GM19023 (cell line): ENCODE measurements at regions not wholly inside any gene's neighbourhood (a gene's known extent, or its start where the extent isn't known, plus 50 kb on each side); places are given as distances from the start of the nearest gene placed in this dataset.
"Not testable (repeated sequence)": the region's sequence is repeated elsewhere in the genome, so short reads cannot be mapped to it uniquely, and the experiment has no call there.

ENCODE experiments used
- ATAC-seq: cut with Tn5 transposase; IDR thresholded peaks from one replicate; pipeline ENCODE4 v1.9.1; 2021; ENCODE audit warnings: mild to moderate bottlenecking, moderate library complexity; ENCODE audit not compliant: unreplicated experiment

DNA sequence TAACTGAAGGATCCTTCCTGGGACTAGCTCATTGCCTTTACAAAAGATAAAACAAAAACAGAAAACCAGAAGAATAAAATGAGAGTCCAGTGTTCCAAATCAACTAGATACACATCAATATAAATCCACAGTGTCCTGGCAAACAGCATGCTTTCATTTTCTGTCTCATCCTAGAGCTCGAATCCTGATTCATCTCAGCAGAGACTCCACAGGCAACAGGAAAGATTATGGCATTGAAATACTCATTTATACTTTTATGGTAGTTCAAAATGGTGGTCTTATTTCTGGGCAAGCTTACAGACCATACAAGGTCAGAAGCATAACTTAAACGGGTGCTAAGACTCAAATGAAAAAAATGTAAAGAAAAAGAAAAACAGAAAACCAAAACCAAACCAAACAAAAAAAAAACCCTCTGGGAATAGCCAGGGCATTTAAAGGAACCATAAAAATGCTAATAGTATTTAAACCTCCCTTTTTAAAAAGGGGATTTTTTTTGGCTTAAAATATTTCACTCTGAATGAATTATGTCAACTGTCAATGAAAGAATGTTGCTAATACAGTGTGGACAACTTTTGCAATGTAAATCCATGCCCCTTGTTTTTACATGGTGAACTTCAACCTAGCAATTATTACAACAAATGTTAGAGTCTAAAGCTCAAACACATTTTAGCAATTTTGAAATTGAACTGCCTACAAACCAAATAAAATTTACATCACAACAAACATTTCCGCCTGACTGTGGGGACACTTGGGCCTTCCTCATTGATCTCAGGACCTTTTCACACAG is 57.9 kb downstream of the GPR101 start:
- no peak for ATAC-seq

GRCh38 chrX:136967966-136968365 is 65.8 kb downstream of the GPR101 start:
- no peak for ATAC-seq

DNA sequence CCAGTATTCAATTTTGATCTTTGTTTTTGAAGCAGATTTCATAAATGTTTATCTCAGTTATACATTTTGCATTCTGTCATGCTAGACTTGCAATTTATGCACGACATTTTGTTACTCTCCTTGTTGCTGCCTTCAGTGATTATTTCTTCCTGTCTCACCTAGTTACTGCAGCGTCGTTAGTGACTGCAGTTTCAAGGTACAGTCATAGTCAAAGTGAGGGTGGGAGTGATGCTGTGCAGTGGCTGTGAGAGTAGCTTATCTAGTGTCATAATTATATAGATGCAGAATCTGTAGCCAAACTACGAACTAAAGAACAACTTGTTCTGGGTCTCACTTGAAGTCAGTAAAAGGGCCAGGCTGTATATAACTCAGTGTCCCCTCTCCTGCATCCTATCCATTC is 69.8 kb downstream of the GPR101 start:
- no peak for ATAC-seq

GRCh38 chrX:136961594-136962135 is 72.1 kb downstream of the GPR101 start:
- ATAC-seq = no peak

- no peak for ATAC-seq
These were observed 74.4 kb upstream of the RBMX start for GRCh38 chrX:136954930-136955329.

DNA sequence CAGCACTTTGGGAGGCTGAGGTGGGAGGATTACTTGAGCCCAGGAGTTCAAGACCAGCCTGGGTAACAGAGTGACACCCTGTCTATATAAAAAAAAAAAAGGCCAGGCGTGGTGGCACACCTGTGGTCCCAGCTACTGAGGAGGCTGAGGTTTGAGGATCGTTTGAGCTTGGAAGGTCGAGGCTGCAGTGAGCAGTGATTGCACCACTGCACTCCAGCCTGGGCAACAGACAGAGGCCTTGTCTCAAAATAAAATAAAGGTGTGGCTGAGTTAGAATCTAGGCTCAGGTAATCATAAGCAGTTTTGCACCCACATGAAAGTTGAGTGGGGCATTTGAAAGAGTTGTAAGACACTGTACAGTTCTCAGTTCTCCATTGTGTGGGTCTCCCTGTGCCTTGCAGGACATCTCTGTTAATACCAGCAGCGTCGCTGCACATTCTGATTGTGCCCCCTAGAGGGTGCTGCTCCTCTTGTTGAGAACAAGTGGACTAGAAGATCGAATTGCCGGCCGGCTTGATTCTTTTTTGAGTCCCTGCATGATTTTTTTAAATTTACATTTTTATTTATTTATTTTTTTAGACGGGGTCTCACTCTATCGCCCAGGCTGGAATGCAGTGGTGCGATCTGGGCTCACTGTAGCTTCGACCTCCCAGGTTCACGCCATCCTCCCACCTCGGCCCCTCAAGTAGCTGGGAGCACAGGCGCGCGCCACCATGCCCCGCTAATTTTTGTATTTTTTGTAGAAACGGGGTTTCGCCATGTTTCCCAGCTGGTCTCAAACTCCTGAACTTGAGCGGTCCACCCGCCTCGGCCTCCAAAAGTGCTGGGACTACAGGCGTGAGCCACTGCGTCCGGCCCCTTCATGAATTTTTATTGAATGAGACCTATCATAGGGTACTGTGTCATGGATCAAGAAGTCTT is 73.6 kb upstream of the RBMX start:
- ATAC-seq = peak; percentile 96

DNA sequence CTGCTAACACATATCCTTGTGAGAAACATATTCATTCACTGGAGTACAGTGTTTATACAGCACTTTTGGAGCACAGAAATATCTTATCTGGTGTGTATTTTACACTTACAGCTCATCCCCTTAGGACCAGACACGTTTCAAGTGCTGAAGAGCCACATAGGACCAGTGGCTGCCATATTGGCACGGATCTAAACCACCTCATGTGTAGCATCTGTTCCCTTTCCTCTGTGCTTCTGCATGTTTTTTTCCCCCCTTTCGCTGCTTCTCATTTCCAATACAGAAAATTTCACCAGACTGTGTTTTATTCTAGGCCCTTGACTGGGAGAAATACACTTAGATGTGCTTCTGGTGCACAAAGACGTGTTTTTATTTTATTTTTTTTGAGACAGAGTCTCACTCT is 69.7 kb upstream of the RBMX start:
- no peak for ATAC-seq

DNA sequence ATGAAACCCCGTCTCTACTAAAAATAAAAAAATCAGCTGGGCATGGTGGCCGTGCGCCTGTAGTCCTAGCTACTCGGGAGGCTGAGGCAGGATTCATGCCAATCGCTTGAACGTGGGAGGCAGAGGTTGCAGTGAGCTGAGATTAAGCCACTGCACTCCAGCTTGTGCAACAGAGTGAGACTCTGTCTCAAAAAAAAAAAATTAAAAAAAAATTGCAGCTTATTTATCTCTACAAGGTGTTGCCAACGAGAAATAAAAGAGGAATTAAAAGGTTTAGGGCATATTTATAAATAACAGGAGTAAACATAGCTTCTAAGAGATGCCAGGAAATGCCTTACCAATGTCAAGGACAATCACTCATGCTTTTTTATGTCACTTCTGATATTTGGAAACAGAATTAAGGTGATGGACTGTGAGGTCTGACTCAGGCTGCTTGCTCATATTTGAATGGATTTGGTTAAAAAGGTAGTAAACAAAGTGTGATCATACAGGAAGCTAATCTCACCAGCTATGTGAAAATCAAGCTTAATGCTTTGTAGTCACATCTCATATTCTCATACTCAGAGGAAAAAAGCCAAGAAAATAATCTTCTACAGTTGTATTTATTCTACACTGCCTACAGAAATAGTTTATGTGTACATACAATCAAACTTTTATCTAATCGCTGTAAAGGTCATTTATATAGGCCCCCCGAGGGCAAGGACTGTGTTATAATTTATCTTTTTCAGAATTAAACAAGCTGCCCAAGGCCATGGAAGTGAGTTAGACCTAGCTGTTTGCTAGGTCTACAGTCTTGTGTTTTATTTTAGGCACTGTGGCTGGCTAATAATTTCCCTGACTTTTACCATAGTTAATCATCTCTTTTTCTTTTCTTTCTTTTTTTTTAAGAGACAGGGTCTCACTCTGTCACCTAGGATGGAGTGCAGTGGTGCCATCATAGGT is 61.1 kb upstream of the RBMX start:
- no peak for ATAC-seq

- ATAC-seq = no peak
These were observed 55.6 kb upstream of the RBMX start for GRCh38 chrX:136936183-136936549.

DNA sequence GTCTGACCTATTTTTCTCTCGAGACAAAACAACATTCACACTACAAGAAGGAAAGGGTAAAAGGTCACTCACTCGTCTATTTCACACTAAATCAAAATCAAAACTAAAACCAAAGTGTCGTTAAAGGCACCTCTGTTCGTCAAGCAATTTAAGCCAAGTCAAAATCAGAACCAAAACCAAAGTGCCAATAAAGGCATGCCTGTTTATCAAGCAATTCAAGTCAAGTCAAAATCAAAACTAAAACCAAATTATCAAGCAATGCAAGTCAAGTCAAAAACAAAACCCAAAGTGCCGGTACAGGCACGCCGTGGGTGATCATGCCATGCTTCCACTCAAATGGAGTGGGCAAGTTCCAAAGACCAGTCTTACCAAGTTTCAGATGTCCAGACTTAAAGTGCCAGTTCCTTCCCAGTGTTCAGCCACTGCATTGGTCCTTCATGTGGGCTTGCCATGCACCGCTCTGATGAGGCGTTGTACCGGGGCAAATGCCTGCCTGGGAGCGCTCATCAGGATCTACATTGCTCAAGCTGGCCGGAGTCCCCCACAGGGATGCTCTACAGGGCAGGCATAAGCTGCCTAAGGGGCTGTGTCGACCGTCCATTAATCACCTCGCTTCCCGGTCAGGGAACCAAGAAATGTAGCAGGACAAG is 55.1 kb upstream of the RBMX start:
- ATAC-seq = not testable (repeated sequence)

- not testable (repeated sequence) for ATAC-seq
These were observed 54.1 kb upstream of the RBMX start for GRCh38 chrX:136934652-136935051.

GRCh38 chrX:136933611-136934145 is 53.2 kb upstream of the RBMX start:
- no peak for ATAC-seq

DNA sequence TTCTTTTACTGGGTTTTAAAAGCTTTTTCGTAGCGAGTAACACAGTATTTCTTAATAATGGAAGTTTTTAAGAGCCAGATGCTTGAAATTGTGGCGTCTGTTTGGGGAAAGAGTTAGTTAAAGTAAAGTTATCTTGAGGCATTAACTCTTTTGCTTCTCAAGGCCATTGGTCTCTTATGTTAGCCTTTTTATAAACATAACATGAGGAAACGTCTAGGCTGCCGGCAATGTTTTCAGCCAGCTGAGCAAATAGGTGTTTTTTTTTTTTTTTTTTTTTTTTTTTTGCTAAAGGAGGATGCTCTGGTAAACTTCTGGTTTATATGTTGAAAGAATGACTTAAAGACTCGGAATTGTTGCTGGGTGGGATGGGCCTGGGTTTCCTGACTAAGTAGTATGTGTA is 51.1 kb upstream of the RBMX start:
- ATAC-seq = no peak
